Mesothelial cell of epicardium (in vitro differentiated cells): ENCODE measurements at regions not wholly inside any gene's neighbourhood (a gene's known extent, or its start where the extent isn't known, plus 50 kb on each side); places are given as distances from the start of the nearest gene placed in this dataset.

Source experiments
- DNase-seq, 2 experiments: peaks; one replicate each; pipeline ENCODE4 v3.0.0; 2021; ENCODE audit warnings: low spot score in 2 of 2; ENCODE audit not compliant: unreplicated experiment in 2 of 2
- H3K27ac Mint-ChIP-seq: 2 replicates; pipeline ENCODE4 v1.8.0; 2021; ENCODE audit warnings: mixed read lengths
- H3K27me3 Mint-ChIP-seq: 2 replicates; pipeline ENCODE4 v1.8.0; 2021; ENCODE audit warnings: low read depth, mixed read lengths
- H3K36me3 Mint-ChIP-seq: 2 replicates; pipeline ENCODE4 v1.8.0; 2021; ENCODE audit warnings: mixed read lengths
- H3K4me1 Mint-ChIP-seq: 2 replicates; pipeline ENCODE4 v1.8.0; 2021; ENCODE audit warnings: mixed read lengths
- H3K4me3 Mint-ChIP-seq: 2 replicates; pipeline ENCODE4 v1.8.0; 2021; ENCODE audit warnings: mild to moderate bottlenecking, moderate library complexity, mixed read lengths
- H3K9me3 Mint-ChIP-seq: 2 replicates; pipeline ENCODE4 v1.8.0; 2021; ENCODE audit warnings: mixed read lengths
- TF ChIP-seq, protein P1 (sequence below): fragments of 200-600 bp; sonication (generic); IDR thresholded peaks from one replicate; pipeline ENCODE4 v1.5.0; 2021; ENCODE audit warnings: antibody characterized with exemption; ENCODE audit not compliant: unreplicated experiment

- no peak overlapping the region for H3K27ac Mint-ChIP-seq
- H3K9me3 Mint-ChIP-seq = no peaks in the 10 kb centered on the region
- H3K4me1 Mint-ChIP-seq = peaks cover 16% of the 10 kb centered on the region
- no peak for DNase-seq
- no peaks in the 10 kb centered on the region for H3K36me3 Mint-ChIP-seq
- TF ChIP-seq, protein P1, sequence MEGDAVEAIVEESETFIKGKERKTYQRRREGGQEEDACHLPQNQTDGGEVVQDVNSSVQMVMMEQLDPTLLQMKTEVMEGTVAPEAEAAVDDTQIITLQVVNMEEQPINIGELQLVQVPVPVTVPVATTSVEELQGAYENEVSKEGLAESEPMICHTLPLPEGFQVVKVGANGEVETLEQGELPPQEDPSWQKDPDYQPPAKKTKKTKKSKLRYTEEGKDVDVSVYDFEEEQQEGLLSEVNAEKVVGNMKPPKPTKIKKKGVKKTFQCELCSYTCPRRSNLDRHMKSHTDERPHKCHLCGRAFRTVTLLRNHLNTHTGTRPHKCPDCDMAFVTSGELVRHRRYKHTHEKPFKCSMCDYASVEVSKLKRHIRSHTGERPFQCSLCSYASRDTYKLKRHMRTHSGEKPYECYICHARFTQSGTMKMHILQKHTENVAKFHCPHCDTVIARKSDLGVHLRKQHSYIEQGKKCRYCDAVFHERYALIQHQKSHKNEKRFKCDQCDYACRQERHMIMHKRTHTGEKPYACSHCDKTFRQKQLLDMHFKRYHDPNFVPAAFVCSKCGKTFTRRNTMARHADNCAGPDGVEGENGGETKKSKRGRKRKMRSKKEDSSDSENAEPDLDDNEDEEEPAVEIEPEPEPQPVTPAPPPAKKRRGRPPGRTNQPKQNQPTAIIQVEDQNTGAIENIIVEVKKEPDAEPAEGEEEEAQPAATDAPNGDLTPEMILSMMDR = no peak
- no peaks in the 10 kb centered on the region for H3K27me3 Mint-ChIP-seq
- no peak overlapping the region for H3K4me3 Mint-ChIP-seq
Observed at GRCh38 chr1:96508233-96508632, 213.4 kb upstream of the PTBP2 start.

- TF ChIP-seq, protein P1 = no peak
- Mint-ChIP-seq H3K36me3 (no peaks in the 10 kb centered on the region), H3K27ac (no peak overlapping the region), H3K9me3 (no peaks in the 10 kb centered on the region), H3K4me3 (no peak overlapping the region), H3K4me1 (peaks cover 26% of the 10 kb centered on the region), H3K27me3 (no peaks in the 10 kb centered on the region)
- no peak for DNase-seq
Observed at GRCh38 chr1:96509339-96509738, 212.2 kb upstream of the PTBP2 start.

GRCh38 chr1:96509951-96510350 is 211.6 kb upstream of the PTBP2 start:
- DNase-seq = no peak
- Mint-ChIP-seq H3K27ac (peak overlapping the region; percentile 73), H3K27me3 (no peaks in the 10 kb centered on the region), H3K4me3 (no peak overlapping the region), H3K9me3 (no peaks in the 10 kb centered on the region), H3K36me3 (no peaks in the 10 kb centered on the region), H3K4me1 (peaks cover 32% of the 10 kb centered on the region)
- TF ChIP-seq, protein P1 = no peak

- DNase-seq = no peak
- Mint-ChIP-seq H3K4me1 (peaks cover 36% of the 10 kb centered on the region), H3K36me3 (no peaks in the 10 kb centered on the region), H3K27me3 (no peaks in the 10 kb centered on the region), H3K9me3 (no peaks in the 10 kb centered on the region), H3K27ac (peak overlapping the region; percentile 73), H3K4me3 (no peak overlapping the region)
- TF ChIP-seq, protein P1 = no peak
Observed at GRCh38 chr1:96510391-96510790, 211.2 kb upstream of the PTBP2 start.

- Mint-ChIP-seq H3K4me1 (peaks cover 41% of the 10 kb centered on the region), H3K36me3 (no peaks in the 10 kb centered on the region), H3K4me3 (no peak overlapping the region), H3K27me3 (no peaks in the 10 kb centered on the region), H3K9me3 (no peaks in the 10 kb centered on the region), H3K27ac (no peak overlapping the region)
- no peak for DNase-seq
- TF ChIP-seq, protein P1 = no peak
Observed at GRCh38 chr1:96510911-96511310, 210.7 kb upstream of the PTBP2 start.

GRCh38 chr1:96513136-96513535 is 208.4 kb upstream of the PTBP2 start:
- no peak overlapping the region for H3K27ac Mint-ChIP-seq

More at GRCh38 chr1:96513136-96513535, 208.4 kb upstream of the PTBP2 start:
- peaks cover 47% of the 10 kb centered on the region for H3K4me1 Mint-ChIP-seq
- no peak for DNase-seq
- H3K4me3 Mint-ChIP-seq = no peak overlapping the region
- H3K27me3 Mint-ChIP-seq = no peaks in the 10 kb centered on the region
- H3K36me3 Mint-ChIP-seq = no peaks in the 10 kb centered on the region
- TF ChIP-seq, protein P1 = no peak
- H3K9me3 Mint-ChIP-seq = no peaks in the 10 kb centered on the region
